Right cardiac atrium (tissue), 5 donors: ENCODE measurements at regions not wholly inside any gene's neighbourhood (a gene's known extent, or its start where the extent isn't known, plus 50 kb on each side); places are given as distances from the start of the nearest gene placed in this dataset.

Source experiments
- ATAC-seq, 2 donors: fragments of 200-7000 bp; cut with Tn5 transposase; one replicate each; pipeline versions ENCODE4 v1.8.0 to v1.9.1; 2020; ENCODE audit warnings: moderate library complexity in 2 of 2, mild to moderate bottlenecking in 1 of 2
- DNase-seq, 3 donors: peaks; one replicate each; pipeline ENCODE4 v3.0.0-alpha.2; 2020
- H3K27ac ChIP-seq: one replicate; pipeline ENCODE4 v1.5.1; 2013; ENCODE audit warnings: mild to moderate bottlenecking, low read length, control low read depth, moderate library complexity
- H3K27me3 ChIP-seq: one replicate; pipeline ENCODE4 v1.6.1; 2013; ENCODE audit not compliant: control insufficient read depth, insufficient read depth
- H3K4me1 ChIP-seq: one replicate; pipeline ENCODE4 v1.6.1; 2013; ENCODE audit warnings: low read length; ENCODE audit not compliant: control insufficient read depth, insufficient read depth
- H3K4me3 ChIP-seq: one replicate; pipeline ENCODE4 v1.5.1; 2013; ENCODE audit warnings: low read length, control low read depth
- H3K9me3 ChIP-seq: one replicate; pipeline ENCODE4 v1.6.1; 2013; ENCODE audit warnings: low read length; ENCODE audit not compliant: control insufficient read depth
- whole genome bisulfite sequencing: extraction: QIAGEN DNeasy Blood & Tissue Kit; methylation state at CpG from one replicate; pipeline ENCODE4 v1.1.7; 2013; 5-methylcytosine and 5-hydroxymethylcytosine counted together
- intact Hi-C, 4 donors: fragments of 100-400 bp; cut with DNase I; formaldehyde crosslinking; loops; one replicate each; pipeline versions ENCODE4 v1.11.0 to v1.14.0; 2022 to 2023
- donor health status: healthy with polysubstance abuse.
- donor health status: DM: no; HTN: yes; CAD: no.
- donor health status: DM: no; HTN: no; CAD: no.
- donor health status: DM: no; HTN: yes; CAD: no; lungs with severe emphysema.
- donor health status: DM: yes; HTN: yes; CAD: no.

DNA sequence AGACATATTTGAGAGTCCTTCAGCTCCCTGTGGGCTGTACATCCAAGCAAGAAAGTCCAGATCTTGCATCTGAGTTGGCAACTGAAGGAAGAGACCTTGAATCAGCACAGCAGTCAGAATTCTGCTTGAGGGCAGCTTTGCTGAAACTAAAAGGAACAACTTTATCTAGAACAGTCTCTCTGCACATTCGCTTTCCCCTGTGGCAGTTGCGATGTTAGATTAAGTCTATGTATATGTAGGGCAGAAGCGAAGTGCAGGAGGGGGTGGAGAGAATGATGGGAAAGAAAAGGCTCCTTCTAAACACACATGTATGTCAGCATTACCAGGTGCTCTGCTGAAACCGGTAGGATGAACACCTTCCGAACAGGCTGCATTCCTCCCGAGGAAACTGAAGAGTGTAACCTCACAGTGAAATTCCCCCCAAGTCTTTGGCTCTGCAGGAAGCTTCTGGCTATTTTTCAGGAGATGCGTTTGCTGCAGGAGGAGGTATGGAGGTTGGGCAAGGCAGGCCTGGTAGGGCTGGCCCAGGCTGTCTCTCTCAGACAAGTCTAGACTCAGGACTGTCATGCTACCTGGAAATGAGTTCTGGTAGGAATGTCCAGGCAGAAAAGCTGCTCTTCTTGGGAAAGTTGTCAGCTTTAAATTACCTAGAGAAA, 70.0 kb upstream of the ATL2 start:
- Histone ChIP-seq H3K4me3 (no peak overlapping the region), H3K27me3 (no peaks in the 10 kb centered on the region), H3K9me3 (no peaks in the 10 kb centered on the region), H3K27ac (no peak overlapping the region), H3K4me1 (no peaks in the 10 kb centered on the region)
- DNase-seq (no peak), ATAC-seq (no peak)
- intact Hi-C loops, result no loop called here
- 67% methylated on average over 7 of the region's 7 CpGs for whole genome bisulfite sequencing

DNA sequence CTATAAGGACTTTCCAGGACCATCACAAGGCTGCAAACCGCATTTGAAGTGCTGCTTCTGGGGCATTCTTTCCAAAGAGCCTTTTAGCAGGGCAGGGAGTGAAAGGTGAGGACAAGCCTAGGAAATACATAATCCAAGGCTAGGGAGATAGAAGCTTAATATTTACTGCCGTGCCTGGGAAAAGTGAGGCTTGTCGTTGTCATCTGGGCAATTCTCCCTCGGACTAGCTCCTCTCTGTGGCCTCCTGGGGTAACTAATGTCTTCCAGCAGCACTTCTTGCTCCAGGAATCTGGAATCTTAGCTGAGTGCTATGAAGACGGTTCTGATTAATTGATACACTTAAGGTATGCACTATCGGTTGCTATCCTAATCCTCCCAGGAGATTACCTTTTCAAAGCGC, 69.3 kb upstream of the ATL2 start:
- no peaks in the 10 kb centered on the region for H3K4me1 ChIP-seq
- intact Hi-C loops, result no loop called here

DNA sequence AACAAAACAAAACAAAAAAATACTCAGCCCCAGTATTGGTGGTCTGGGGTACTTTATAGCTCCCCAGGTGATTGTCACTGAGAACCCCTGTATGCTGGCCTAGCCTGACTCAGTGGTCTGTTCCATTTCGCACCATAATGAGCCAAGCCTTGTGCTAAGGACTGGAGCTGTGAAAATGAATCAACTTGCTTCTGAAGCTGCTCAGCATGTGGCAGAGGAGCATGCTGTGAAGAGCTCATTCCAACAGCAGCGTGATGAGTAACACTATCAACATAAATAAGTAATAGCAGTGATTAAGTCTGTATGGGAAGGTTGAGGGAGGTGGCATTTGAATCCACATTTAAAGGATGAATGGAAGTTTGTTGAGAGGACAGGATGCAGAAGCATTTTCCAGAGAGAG, 67.2 kb upstream of the ATL2 start:
- H3K27me3 ChIP-seq, result no peaks in the 10 kb centered on the region
- ATAC-seq, result no peak
- no peaks in the 10 kb centered on the region for H3K4me1 ChIP-seq
- H3K9me3 ChIP-seq, result no peaks in the 10 kb centered on the region
- DNase-seq, result no peak
- H3K4me3 ChIP-seq, result no peak overlapping the region
- H3K27ac ChIP-seq, result no peak overlapping the region
- WGBS, result 83% methylated on average over 2 of the region's 2 CpGs
- intact Hi-C loops, result no loop called here

More for the DNA sequence above, 69.3 kb upstream of the ATL2 start:
- DNase-seq (no peak), ATAC-seq (peak in 1 of 2 donors; percentile 31)
- Histone ChIP-seq H3K27me3 (no peaks in the 10 kb centered on the region), H3K9me3 (no peaks in the 10 kb centered on the region), H3K4me3 (no peak overlapping the region), H3K27ac (no peak overlapping the region)
- WGBS, result 38% methylated on average over 7 of the region's 7 CpGs

- H3K27ac ChIP-seq, result no peak overlapping the region
- intact Hi-C loops, result no loop called here
These were observed 65.8 kb upstream of the ATL2 start for GRCh38 chr2:38442643-38443541.

GRCh38 chr2:38441346-38441745, 64.3 kb upstream of the ATL2 start:
- H3K9me3 ChIP-seq, result no peaks in the 10 kb centered on the region
- no peak overlapping the region for H3K4me3 ChIP-seq
- no peaks in the 10 kb centered on the region for H3K27me3 ChIP-seq
- intact Hi-C loops, result no loop called here
- ATAC-seq (peak in 1 of 2 donors; percentile 7), DNase-seq (no peak)
- H3K4me1 ChIP-seq, result no peaks in the 10 kb centered on the region
- H3K27ac ChIP-seq, result no peak overlapping the region
- WGBS, result 86% methylated on average over 7 of the region's 7 CpGs

More at GRCh38 chr2:38442643-38443541, 65.8 kb upstream of the ATL2 start:
- Histone ChIP-seq H3K4me3 (no peak overlapping the region), H3K4me1 (no peaks in the 10 kb centered on the region), H3K9me3 (no peaks in the 10 kb centered on the region), H3K27me3 (no peaks in the 10 kb centered on the region)
- 24% methylated on average over 8 of the region's 8 CpGs for WGBS
- peak in 2 of 3 donors; percentile 30 to 66 for DNase-seq
- peak; percentile 57 to 72 for ATAC-seq

GRCh38 chr2:38440655-38441054, 63.6 kb upstream of the ATL2 start:
- ATAC-seq, result peak; percentile 66 to 82
- H3K4me3 ChIP-seq, result no peak overlapping the region
- intact Hi-C loops, result no loop called here
- no peaks in the 10 kb centered on the region for H3K4me1 ChIP-seq
- H3K27me3 ChIP-seq, result no peaks in the 10 kb centered on the region
- no peak overlapping the region for H3K27ac ChIP-seq
- 32% methylated on average over 5 of the region's 5 CpGs for WGBS
- DNase-seq, result peak in 1 of 3 donors; percentile 56
- H3K9me3 ChIP-seq, result no peaks in the 10 kb centered on the region

DNA sequence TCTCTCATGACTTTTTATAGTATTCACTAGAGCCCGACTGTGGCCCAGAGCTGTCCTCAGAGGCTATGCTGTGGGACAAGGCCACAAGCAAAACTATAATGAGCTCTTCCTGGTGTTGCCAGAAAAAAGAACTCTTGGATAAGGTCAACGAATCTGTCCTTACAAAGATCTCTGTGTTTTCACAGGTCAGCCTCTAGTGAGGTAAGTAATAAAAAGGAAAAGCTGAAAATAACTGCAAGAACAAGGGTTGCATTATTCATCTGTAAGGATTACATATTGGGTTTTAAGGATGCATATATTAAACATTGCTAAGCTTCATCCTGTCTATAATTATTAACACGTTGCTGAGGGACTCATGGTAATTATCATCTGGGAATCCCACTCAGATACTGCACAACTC, 62.8 kb upstream of the ATL2 start:
- intact Hi-C loops, result no loop called here
- Histone ChIP-seq H3K4me3 (no peak overlapping the region), H3K4me1 (no peaks in the 10 kb centered on the region), H3K27ac (no peak overlapping the region), H3K9me3 (no peaks in the 10 kb centered on the region), H3K27me3 (no peaks in the 10 kb centered on the region)
- DNase-seq, result no peak
- WGBS, result 70% methylated on average over 3 of the region's 3 CpGs
- ATAC-seq, result no peak

GRCh38 chr2:38438883-38439612, 62.0 kb upstream of the ATL2 start:
- Histone ChIP-seq H3K9me3 (no peaks in the 10 kb centered on the region), H3K4me1 (no peaks in the 10 kb centered on the region), H3K4me3 (no peak overlapping the region), H3K27ac (no peak overlapping the region), H3K27me3 (no peaks in the 10 kb centered on the region)
- DNase-seq, result no peak
- no peak for ATAC-seq
- intact Hi-C loops, result no loop called here
- WGBS, result 70% methylated on average over 2 of the region's 2 CpGs

DNA sequence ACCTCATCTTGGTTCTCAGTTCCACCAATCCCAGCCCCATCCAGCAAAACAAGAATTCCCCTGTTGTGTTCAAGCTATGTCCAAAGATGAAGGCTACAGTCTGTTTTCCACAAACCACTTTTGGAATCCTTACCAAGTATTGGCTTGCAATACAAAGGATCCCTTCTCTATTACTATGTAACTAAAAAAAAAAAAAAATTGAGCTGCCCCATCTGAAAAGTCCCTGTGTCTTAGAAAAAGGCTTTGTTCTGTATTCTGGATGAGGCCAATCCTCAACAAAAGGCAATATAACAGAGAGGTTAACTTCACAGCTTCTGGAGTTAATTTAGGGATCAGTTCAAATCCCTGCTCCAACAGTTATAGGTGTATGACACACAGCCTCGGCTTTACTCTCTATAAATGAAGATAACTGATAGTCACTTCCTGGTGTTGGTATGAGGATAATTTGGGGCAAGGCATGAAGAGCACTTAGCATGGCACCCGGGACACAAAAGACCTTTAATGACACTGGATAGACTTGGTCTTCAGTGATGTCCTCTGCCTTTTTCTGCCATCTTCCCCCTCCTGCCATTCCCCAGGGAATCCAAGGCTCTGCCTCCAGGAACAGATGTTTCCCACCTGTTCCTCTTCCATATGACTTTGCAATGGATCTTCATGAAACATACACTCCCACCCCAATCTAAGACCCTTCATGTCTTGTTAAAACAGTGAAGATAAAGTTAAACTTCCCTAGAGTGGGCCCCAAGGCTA, 61.2 kb upstream of the ATL2 start:
- Histone ChIP-seq H3K9me3 (no peaks in the 10 kb centered on the region), H3K4me1 (no peaks in the 10 kb centered on the region), H3K27me3 (no peaks in the 10 kb centered on the region), H3K4me3 (no peak overlapping the region), H3K27ac (no peak overlapping the region)
- intact Hi-C loops, result no loop called here
- ATAC-seq (no peak), DNase-seq (no peak)
- 61% methylated on average over 2 of the region's 2 CpGs for WGBS

- no peaks in the 10 kb centered on the region for H3K27me3 ChIP-seq
- no peak overlapping the region for H3K27ac ChIP-seq
- no peaks in the 10 kb centered on the region for H3K9me3 ChIP-seq
- ATAC-seq, result no peak
- H3K4me1 ChIP-seq, result no peaks in the 10 kb centered on the region
- no peak overlapping the region for H3K4me3 ChIP-seq
- WGBS, result 95% methylated on average over 2 of the region's 2 CpGs
- intact Hi-C loops, result no loop called here
- DNase-seq, result no peak
These were observed 59.2 kb upstream of the ATL2 start for GRCh38 chr2:38436227-38436664.
